ENCODE measurements at regions not wholly inside any gene's neighbourhood (a gene's known extent, or its start where the extent isn't known, plus 50 kb on each side); places are given as distances from the start of the nearest gene placed in this dataset.

- DNase-seq, result no peak
These were observed 303.6 kb upstream of the AKR1E2 start for GRCh38 chr10:4522296-4523000.

- DNase-seq, result no peak
These were observed 306.2 kb upstream of the AKR1E2 start for GRCh38 chr10:4519658-4520402.

GRCh38 chr10:4517746-4518145, 308.3 kb upstream of the AKR1E2 start:
- DNase-seq, result no peak

- no peak for DNase-seq
These were observed 310.3 kb upstream of the AKR1E2 start for GRCh38 chr10:4515721-4516120.

- DNase-seq, result no peak
These were observed 311.4 kb upstream of the AKR1E2 start for GRCh38 chr10:4514445-4515108.

GRCh38 chr10:4512671-4513240, 313.3 kb upstream of the AKR1E2 start:
- no peak for DNase-seq

GRCh38 chr10:4512196-4512595, 313.8 kb upstream of the AKR1E2 start:
- no peak for DNase-seq

GRCh38 chr10:4511509-4511908, 314.5 kb upstream of the AKR1E2 start:
- DNase-seq, result no peak

GRCh38 chr10:4509405-4509804, 316.6 kb upstream of the AKR1E2 start:
- no peak for DNase-seq

GRCh38 chr10:4506095-4506494, 319.9 kb upstream of the AKR1E2 start:
- DNase-seq, result no peak

GRCh38 chr10:4504550-4504949, 321.5 kb upstream of the AKR1E2 start:
- no peak for DNase-seq

- no peak for DNase-seq
These were observed 322.9 kb upstream of the AKR1E2 start for GRCh38 chr10:4503076-4503475.

- DNase-seq, result no peak
These were observed 324.7 kb upstream of the AKR1E2 start for GRCh38 chr10:4501306-4501705.

- DNase-seq, result no peak
These were observed 327.2 kb upstream of the AKR1E2 start for GRCh38 chr10:4498711-4499251.

- DNase-seq, result no peak
These were observed 331.5 kb upstream of the AKR1E2 start for GRCh38 chr10:4494551-4494950.

- DNase-seq, result no peak
These were observed 333.8 kb upstream of the AKR1E2 start for GRCh38 chr10:4492202-4492601.

GRCh38 chr10:4488904-4489303, 337.1 kb upstream of the AKR1E2 start:
- no peak for DNase-seq

- no peak for DNase-seq
These were observed 340.4 kb upstream of the AKR1E2 start for GRCh38 chr10:4485636-4486035.

GRCh38 chr10:4483811-4484210, 342.2 kb upstream of the AKR1E2 start:
- no peak for DNase-seq

GRCh38 chr10:4482659-4483058, 343.3 kb upstream of the AKR1E2 start:
- DNase-seq, result no peak

GRCh38 chr10:4481192-4481591, 344.8 kb upstream of the AKR1E2 start:
- DNase-seq, result no peak

- DNase-seq, result no peak
These were observed 346.7 kb upstream of the AKR1E2 start for GRCh38 chr10:4479342-4479741.

- DNase-seq, result no peak
These were observed 348.3 kb upstream of the AKR1E2 start for GRCh38 chr10:4477664-4478063.

Data from NCI-H1930 (cell line).